HepG2 (cell line): ENCODE measurements at regions not wholly inside any gene's neighbourhood (a gene's known extent, or its start where the extent isn't known, plus 50 kb on each side); places are given as distances from the start of the nearest gene placed in this dataset.
"Not testable (repeated sequence)": the region's sequence is repeated elsewhere in the genome, so short reads cannot be mapped to it uniquely, and the experiment has no call there.

Source experiments
- BORCS8-MEF2B ChIP-seq: sonication (generic); formaldehyde crosslinking; IDR thresholded peaks from 2 replicates; pipeline ENCODE4 v1.8.0; 2022; ENCODE audit warnings: mild to moderate bottlenecking, missing genetic modification reagents
- KDM5A ChIP-seq: fragments of 200-600 bp; sonication (generic); IDR thresholded peaks from 2 replicates; pipeline ENCODE4 v1.7.0; 2018; ENCODE audit warnings: antibody characterized with exemption, mild to moderate bottlenecking, low read length, borderline replicate concordance
- MAX ChIP-seq: IDR thresholded peaks from 2 replicates; pipeline ENCODE4 v1.6.1; 2012; ENCODE audit warnings: inconsistent platforms
- PAX8 ChIP-seq: sonication (generic); formaldehyde crosslinking; IDR thresholded peaks from 2 replicates; pipeline ENCODE4 v1.8.0; 2022; ENCODE audit warnings: mild to moderate bottlenecking, missing genetic modification reagents, borderline replicate concordance
- SATB2 ChIP-seq: sonication (generic); formaldehyde crosslinking; IDR thresholded peaks from 2 replicates; pipeline ENCODE4 v1.5.0; 2020; ENCODE audit warnings: missing genetic modification reagents
- SP2 ChIP-seq: sonication (generic); formaldehyde crosslinking; IDR thresholded peaks from 2 replicates; pipeline ENCODE4 v1.5.1; 2020; ENCODE audit warnings: mild to moderate bottlenecking, missing genetic modification reagents
- ZNF766 ChIP-seq: sonication (generic); formaldehyde crosslinking; IDR thresholded peaks from 2 replicates; pipeline ENCODE4 v1.5.0; 2020; ENCODE audit warnings: missing genetic modification reagents, borderline replicate concordance
- TF ChIP-seq, protein P1 (sequence below): sonication (generic); formaldehyde crosslinking; IDR thresholded peaks from 2 replicates; pipeline ENCODE4 v1.5.0; 2020; ENCODE audit warnings: mild to moderate bottlenecking, missing genetic modification reagents, moderate library complexity

- TF ChIP-seq, protein P1, sequence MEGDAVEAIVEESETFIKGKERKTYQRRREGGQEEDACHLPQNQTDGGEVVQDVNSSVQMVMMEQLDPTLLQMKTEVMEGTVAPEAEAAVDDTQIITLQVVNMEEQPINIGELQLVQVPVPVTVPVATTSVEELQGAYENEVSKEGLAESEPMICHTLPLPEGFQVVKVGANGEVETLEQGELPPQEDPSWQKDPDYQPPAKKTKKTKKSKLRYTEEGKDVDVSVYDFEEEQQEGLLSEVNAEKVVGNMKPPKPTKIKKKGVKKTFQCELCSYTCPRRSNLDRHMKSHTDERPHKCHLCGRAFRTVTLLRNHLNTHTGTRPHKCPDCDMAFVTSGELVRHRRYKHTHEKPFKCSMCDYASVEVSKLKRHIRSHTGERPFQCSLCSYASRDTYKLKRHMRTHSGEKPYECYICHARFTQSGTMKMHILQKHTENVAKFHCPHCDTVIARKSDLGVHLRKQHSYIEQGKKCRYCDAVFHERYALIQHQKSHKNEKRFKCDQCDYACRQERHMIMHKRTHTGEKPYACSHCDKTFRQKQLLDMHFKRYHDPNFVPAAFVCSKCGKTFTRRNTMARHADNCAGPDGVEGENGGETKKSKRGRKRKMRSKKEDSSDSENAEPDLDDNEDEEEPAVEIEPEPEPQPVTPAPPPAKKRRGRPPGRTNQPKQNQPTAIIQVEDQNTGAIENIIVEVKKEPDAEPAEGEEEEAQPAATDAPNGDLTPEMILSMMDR, result not testable (repeated sequence)
- not testable (repeated sequence) for TF ChIP-seq PAX8 (CRISPR knock-in tag); SATB2 (CRISPR knock-in tag); SP2; ZNF766 (CRISPR knock-in tag); MAX; KDM5A; BORCS8-MEF2B (CRISPR knock-in tag)
These were observed 1075.3 kb downstream of the SI start for GRCh38 chr3:164003016-164003415.
